ENCODE measurements at regions not wholly inside any gene's neighbourhood (a gene's known extent, or its start where the extent isn't known, plus 50 kb on each side); places are given as distances from the start of the nearest gene placed in this dataset.
"Not testable (repeated sequence)": the region's sequence is repeated elsewhere in the genome, so short reads cannot be mapped to it uniquely, and the experiment has no call there.

DNA sequence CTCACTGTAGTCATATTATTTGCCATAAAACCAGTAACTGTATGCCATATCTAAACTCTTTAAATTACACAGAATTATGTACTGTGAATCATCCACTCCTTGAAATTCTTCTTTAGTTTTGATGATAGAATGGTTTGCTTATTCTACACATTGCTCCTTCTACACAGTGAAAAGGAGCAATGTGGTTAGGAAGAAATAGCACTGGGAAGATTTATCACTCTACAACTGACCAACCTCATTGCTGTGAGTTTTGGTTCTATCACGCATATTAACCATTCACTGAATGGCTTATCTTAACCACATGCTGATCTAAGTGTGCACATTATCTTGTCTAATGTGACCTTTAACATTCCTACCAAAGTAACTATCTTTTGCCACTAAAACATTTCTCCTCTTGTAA lies 415.7 kb upstream of the NDST4 start:
- TF ChIP-seq ZFX (IDR thresholded peaks at IDR 0.05) = no peak
- TF ChIP-seq, protein P1, sequence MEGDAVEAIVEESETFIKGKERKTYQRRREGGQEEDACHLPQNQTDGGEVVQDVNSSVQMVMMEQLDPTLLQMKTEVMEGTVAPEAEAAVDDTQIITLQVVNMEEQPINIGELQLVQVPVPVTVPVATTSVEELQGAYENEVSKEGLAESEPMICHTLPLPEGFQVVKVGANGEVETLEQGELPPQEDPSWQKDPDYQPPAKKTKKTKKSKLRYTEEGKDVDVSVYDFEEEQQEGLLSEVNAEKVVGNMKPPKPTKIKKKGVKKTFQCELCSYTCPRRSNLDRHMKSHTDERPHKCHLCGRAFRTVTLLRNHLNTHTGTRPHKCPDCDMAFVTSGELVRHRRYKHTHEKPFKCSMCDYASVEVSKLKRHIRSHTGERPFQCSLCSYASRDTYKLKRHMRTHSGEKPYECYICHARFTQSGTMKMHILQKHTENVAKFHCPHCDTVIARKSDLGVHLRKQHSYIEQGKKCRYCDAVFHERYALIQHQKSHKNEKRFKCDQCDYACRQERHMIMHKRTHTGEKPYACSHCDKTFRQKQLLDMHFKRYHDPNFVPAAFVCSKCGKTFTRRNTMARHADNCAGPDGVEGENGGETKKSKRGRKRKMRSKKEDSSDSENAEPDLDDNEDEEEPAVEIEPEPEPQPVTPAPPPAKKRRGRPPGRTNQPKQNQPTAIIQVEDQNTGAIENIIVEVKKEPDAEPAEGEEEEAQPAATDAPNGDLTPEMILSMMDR (conservative IDR thresholded peaks at IDR 0.05) = no peak
- H3K27ac ChIP-seq = no peak overlapping the region

DNA sequence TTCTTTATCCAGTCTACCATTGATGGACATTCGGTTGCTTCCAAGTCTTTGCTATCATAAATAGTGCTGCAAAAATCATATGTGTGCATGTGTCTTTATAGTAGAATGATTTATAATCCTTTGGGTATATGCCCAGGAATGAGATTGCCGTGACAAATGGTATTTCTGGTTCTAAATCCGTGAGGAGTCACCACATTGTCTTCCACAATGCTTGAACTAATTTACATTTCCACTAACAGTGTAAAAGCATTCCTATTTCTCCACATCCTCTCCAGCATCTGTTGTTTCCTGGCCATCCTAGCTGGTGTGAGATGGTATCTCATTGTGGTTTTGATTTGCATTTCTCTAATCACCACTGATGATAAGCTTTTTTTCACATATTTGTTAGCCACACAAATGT lies 406.1 kb upstream of the NDST4 start:
- not testable (repeated sequence) for H3K27ac ChIP-seq

DNA sequence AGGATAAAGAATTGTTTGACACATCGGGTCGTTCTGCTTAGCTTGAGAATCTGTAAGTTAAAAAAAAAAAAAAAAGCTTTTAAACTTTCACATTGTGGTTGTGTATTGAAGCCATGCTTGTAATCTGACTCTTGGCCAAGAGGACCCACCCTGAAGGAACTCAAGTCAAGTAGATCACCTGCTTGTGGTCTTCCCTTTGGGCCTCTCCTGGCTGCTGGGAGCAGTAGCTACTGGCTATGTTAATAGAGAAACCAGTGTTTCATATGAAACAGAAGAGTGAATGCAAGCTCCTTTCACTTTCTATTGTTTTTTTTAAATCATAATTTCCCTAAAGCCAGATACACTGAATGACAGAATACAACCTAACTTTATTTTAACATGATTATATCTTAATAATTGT lies 402.4 kb upstream of the NDST4 start:
- TF ChIP-seq, protein P1 (conservative IDR thresholded peaks at IDR 0.05) = no peak
- TF ChIP-seq ZFX (IDR thresholded peaks at IDR 0.05) = no peak
- H3K27ac ChIP-seq = no peak overlapping the region

DNA sequence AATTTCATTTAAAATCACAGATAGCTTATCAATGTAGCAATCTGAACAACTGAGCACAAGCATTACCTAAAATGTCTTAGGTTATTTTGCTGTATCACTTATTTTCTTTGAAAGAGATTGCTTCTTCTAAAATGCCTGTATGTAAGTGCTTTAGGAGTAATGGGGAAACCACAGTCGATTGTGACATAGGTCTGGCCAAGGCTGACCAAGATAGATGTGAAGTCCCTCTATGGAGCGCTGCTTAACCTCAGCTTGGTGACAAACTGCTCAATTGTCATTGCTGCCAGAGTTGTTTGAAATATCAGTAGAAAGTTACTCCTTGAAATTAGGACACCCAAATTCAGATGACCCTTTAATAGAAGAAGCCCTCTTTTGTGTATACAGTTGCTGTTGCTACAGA lies 401.9 kb upstream of the NDST4 start:
- H3K27ac ChIP-seq = no peak overlapping the region
- TF ChIP-seq, protein P1 (conservative IDR thresholded peaks at IDR 0.05) = no peak
- TF ChIP-seq ZFX (IDR thresholded peaks at IDR 0.05) = no peak

DNA sequence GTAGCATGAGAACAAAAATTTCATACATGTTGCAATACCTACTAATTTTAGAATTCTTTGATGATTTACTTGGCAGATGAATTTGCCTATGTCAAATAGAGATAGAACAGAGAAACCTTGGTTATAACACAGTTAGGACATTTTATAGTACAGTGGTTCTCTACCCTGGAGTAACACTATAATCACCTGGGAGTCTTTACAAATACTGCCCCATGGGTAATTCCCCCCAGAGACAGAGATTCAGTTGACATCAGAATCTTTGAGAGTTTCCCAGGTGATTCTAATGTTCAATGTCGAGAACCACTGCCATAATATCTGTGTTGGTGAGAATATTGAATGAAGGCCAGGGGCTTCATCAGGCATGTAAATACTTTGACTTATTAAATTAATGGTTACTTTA lies 401.3 kb upstream of the NDST4 start:
- TF ChIP-seq, protein P1 (conservative IDR thresholded peaks at IDR 0.05) = no peak
- no peak for TF ChIP-seq ZFX (IDR thresholded peaks at IDR 0.05)
- H3K27ac ChIP-seq = no peak overlapping the region

DNA sequence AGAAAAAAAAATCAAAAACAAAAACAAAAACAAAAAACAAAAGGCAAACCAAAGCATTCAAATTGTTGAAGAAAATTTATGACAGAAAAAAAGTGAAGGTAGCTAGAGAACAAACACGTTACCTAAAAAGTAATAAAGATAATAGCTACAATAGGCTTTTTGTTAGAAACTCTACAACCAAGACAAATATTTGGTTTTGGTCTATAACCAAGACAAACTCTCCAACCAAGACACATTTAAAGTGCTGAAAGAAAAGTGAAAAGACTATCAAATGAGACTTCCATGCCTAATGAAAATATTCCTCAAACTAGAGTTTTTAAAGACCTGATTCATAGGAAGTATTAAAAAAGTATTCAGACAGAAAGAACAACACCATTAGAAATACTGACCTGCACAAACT lies 391.9 kb upstream of the NDST4 start:
- TF ChIP-seq, protein P1 (conservative IDR thresholded peaks at IDR 0.05) = no peak
- TF ChIP-seq ZFX (IDR thresholded peaks at IDR 0.05) = no peak
- H3K27ac ChIP-seq = no peak overlapping the region

DNA sequence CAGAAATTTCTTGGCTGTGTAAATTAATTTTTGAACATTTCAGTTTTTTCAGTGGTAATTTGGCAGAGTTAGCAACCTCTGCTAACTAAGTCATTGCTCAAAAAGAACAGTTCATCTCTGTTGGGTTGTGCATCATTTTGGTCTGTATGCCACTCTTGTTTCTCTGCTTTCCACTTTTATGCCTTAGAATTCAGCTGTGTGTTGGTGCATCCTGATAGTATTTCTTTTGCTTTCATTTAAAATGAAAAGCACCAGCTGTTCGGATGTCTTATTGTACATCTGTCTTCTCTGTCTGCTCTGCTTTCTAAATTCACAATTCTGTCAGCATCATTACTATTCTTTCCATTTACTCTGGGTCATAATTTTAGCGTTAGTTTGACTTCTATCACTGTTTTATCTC lies 388.2 kb upstream of the NDST4 start:
- TF ChIP-seq ZFX (IDR thresholded peaks at IDR 0.05) = no peak
- TF ChIP-seq, protein P1 (conservative IDR thresholded peaks at IDR 0.05) = no peak
- no peak overlapping the region for H3K27ac ChIP-seq

DNA sequence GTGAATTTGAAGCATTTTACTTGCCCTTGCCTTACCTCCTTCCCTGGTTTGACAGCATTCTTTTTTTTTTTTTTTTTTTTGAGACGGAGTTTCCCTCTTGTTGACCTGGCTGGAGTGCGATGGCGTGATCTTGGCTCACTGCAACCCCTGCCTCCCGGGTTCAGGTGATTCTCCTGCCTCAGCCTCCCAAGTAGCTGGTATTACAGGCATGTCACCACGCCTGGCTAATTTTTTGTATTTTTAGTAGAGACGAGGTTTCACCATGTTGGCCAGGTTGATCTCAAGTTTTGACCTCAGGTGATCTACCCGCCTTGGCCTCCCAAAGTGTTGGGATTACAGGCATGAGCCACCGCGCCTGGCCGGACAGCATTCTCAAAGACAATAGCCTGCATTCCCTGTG lies 380.4 kb upstream of the NDST4 start:
- H3K27ac ChIP-seq = not testable (repeated sequence)

DNA sequence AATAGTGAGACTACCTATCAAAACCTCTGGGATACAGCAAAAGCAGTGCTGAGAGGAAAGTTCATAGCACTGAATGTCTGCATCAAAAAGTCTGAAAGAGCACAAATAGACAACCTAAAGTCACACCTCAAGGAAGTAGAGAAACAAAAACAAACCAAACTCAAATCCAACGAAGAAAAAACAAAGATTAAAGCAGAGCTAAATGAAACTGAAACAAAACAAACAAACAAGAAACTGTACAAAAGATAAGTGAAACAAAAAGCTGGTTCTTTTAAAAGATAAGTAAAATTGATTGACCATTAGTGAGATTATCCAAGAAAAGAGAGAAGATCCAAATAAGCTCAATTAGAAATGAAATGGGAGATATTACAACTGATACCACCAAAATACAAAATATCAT lies 378.3 kb upstream of the NDST4 start:
- TF ChIP-seq, protein P1 (conservative IDR thresholded peaks at IDR 0.05) = no peak
- no peak for TF ChIP-seq ZFX (IDR thresholded peaks at IDR 0.05)
- no peak overlapping the region for H3K27ac ChIP-seq

All from C4-2B (cell line).